ENCODE measurements at regions not wholly inside any gene's neighbourhood (a gene's known extent, or its start where the extent isn't known, plus 50 kb on each side); places are given as distances from the start of the nearest gene placed in this dataset.

- no peak for DNase-seq
Measured at GRCh38 chr1:201710632-201711597, 118.0 kb upstream of the IPO9 start.

- no peak for DNase-seq
Measured at GRCh38 chr1:201711811-201712210, 117.1 kb upstream of the IPO9 start.

DNA sequence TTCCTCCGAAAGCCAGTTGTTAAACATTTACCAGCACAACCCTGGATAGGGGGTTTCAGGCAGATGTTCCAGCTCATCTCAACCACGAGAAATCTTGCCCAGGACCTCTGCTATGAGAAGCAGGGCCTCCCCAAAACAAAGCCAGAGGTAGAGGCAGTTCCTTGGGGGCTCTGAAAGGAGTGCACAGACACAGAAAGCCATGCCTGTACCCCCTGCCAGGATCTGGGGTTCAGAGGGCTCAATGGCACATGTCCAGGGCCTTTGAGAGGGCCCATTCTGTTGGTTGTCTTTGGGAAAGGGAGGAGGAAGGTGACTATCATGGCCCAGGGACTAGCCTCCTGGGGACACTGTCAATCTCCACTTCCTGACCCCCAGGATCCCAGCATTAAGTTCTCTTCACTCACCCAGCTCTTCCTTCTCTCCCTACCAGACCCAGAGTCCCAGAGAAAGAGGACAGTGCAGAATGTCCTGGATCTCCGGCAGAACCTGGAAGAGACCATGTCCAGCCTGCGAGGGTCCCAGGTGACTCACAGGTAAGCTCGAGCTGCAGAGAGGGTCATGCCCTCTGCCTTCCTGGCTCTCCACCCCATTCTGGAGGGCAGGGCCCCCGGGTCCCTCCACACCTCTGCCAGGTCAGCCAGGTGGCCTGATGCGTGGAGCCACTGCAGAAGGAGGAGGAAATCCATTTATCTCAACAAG, 116.4 kb upstream of the IPO9 start:
- no peak for DNase-seq

DNA sequence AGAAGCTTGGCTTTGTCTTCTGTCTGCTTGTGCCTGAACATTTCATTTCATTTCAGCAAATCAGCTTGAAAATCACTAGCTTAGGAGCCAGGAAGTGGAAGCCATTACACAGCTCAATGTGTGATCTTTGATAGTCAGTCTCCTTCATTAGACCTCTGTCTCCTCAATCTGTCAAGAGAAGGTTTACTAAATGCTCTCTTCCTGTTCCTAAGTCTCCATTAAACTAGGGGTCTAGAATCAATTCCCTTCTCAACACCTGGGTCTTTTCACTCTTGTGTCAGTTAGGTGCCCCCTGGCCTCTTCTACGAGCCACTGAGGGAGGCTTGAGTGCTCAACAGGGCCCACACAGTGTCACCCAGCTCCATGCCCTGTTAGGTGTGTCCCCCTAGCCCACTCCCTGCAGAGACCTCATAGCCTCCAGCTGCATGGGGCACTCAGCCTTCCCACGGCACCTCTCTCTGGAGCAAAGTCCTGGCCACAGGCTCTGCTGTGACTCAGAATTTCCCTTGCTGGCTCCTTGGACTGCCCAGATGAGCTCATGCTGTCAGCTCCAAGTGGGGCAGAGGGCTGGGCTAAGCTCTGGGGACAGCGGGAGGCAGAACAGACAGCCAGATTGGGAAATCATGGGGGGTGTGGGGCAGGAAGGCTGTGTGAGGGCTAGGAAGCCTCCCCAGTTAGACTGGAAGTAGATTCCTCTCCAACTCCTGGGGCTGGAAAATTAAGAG, 115.7 kb upstream of the IPO9 start:
- DNase-seq = no peak

DNA sequence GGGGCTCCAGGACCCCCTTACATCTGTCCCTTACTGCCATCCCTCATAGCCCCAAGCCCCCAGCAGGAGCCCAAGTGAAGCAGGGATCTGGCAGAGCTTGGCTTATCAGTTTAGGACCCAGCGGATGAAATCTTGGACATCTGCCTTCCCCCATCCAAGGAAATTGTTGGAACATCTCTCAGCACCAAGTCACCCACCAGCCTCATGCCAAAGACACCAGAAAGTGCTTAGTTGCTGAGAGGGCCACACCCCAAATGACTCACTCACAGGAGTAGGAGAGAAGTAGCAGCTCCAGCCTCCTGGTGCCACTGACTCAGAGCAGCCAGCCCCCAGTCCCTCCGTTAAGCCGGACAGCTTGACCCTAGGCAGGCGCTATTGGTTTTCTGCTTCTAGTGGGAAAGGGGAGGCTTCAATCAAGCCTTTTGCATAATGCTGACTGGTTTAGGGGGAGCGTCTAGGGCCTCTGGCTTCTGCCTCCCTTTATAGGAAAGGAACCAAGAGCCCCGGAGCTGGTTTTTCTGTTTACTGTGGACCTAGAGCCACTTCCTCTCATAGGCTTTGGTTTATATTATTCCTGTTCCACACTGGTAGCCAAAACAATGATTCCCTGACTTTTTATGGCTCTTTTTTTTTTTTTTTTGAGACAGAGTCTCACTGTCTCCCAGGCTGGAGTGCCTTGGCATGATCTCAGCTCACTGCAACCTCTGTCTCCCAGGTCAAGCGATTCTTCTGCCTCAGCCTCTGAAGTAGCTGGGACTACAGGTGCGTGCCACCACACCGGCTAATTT, 114.2 kb upstream of the IPO9 start:
- no peak for DNase-seq

DNA sequence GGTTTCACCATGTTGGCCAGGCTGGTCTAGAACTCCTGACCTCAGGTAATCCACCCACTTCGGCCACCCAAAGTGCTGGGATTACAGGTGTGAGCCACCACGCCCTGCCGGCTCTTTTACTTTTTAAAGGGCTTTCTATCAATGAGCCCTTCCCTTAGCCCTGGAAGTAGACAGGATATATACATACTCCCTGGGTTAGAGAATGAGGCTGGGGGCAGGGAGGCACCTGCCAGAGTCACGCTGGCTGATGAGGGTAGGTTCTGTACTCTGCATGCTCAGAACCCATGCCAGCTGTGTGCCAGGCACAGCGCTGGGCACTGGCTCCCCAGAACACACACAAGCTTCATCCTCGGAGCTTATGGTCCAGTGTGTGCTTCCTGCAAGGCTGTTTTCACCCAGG, 113.6 kb upstream of the IPO9 start:
- DNase-seq = no peak

DNA sequence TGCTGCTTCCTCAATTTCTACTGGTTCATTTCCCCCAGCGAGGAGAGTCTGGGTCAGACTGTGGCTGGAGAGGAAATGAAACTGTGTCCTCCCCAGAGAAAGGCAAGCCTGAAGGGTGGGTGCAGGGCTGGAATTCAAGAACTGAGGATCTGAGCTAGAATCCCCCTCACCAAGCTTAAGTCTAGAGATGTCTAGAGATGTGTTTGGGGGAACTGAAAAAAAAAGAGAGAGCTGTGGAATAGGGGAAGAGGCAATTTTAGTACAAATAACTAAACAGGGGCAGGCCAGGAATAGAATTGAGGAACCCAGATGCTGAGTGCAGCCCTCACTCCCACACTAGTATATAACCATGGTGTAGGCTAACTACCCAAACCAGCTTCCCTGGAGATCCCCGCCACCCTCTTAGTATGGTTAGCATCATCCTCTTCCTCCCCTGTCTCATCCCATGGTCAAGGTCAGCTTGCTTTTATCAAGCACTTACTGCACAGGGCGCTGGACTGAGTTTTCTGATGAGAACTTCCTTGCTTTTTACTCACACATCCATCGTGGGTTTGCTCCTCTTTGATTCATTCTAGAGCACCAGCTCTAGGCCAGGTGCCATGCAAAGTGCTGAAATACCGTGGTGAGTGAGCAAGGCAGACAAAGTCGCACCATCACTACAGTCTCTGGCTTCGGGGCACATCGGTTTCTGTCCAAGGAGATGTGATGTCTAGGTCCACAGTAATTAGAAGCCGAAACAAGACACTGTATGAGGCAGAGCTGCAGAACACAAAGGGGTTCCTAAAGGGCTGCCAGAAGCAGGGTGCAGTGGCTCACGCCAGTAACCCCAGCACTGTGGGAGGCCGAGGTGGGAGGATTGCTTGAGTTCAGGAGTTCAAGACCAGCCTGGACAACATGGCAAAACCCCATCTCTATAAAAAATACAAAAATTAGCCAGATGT, 112.9 kb upstream of the IPO9 start:
- DNase-seq = no peak

DNA sequence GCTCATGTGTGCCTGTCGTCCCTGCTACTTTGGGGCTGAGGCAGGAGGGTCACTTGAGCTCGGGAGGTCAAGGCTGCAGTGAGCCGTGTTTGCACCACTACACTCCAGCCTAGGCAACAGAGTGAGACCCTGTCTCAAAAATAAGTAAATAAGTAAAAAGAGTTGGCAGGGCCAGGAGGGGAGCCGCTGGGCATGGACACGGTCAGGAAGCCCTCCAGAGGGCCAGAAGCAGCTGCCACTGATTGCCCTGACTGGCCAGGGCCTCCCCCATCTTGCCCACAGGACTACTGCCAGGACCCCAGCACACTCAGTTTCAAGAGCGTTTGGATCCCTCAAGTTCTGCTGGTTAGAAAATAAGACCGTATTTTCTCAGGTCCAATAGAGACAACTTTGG, 112.2 kb upstream of the IPO9 start:
- no peak for DNase-seq

DNA sequence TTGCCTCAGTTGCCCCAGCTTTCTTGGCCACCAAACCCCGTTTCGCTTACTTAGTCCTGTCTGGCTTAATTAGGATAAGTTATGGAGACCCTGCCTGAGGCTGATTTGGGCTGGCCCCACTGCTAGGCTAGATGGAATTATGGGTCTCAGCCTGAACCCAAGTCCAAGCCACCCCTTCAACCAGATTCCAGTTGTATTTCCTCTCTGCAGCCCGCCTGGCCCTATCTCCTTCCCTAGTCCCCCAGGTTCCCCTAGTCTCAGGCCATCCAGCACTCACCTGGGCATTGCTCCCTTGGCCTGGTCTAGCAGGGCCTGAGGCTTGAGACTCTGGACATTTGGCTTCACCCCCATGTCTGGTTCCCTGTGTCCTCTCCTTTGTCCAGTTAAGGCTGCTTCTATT, 111.7 kb upstream of the IPO9 start:
- DNase-seq = no peak

DNA sequence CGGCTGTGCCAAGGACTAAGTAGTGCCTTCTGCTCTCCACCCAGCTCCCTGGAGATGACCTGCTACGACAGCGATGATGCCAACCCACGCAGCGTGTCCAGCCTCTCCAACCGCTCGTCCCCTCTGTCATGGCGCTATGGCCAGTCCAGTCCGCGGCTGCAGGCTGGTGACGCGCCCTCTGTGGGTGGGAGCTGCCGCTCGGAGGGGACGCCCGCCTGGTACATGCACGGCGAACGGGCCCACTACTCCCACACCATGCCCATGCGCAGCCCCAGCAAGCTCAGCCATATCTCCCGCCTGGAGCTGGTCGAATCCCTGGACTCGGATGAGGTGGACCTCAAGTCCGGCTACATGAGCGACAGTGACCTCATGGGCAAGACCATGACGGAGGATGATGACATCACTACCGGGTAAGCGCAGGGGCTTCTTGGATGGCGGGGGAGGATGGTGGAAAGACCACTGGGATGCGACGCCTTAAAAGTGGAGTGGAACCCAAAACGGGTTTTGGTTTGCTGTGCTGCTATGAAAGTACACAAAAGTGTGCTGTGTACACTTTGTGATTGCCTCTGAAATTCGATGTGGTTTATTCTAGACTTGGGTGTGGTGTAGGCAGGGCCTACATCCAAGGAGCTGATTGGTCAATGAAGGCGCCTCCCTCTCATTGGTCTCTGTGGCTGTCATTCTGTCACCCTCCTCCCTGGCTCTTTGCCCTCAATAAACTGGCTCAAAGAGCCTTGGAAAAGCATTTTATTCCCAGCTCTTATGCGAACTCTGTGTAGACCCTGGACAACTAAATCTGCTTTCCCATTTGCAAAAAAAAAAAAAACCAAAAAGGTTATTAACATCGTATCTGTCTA, 110.4 kb upstream of the IPO9 start:
- no peak for DNase-seq

GRCh38 chr1:201719812-201720521, 109.0 kb upstream of the IPO9 start:
- DNase-seq = no peak

- no peak for DNase-seq
Measured at GRCh38 chr1:201720522-201720844, 108.5 kb upstream of the IPO9 start.

DNA sequence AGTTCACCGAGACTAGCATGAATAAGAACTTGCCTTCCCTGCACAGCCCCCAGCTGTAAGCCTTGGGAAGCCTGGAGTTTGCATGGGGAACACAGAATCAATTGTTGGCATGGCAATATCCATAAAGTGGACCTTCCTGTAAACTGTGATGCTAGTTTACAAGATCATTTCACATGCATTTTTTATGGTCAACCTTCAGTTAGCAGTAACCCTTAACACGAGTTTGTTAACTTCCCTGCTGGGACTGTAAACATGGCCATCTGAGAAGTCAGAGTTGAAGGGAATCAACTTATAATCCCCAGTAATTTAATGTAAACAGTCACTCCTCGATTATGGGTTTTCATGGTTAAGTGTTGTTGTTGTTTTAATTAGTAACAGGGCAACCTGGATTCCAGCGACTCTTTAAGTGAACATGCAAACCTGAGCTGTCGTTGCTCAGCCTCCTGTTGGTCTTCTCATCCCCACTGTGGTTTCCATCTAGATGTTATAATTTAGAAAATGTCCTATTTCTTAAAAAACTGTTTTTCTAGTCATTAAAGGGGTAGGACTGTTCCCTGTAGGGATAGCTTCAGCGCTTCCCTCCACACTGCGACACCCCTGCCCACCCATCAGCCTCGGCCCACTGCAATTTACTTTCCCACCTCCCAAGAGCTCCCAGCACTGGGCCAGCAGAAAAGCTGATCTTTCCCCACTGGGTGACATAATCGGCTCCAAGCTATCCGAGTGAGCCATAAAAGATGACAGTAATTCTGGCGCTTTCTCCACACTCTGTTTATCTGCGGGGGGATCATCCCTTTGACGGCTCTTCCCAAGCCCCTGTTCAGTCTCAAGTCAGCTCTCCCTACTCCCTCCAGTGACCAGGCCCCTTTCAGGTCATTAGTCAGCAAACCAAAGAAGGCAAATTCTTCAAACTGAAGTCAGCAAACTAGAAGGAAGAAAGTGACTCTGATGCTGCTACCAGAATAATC, 107.6 kb upstream of the IPO9 start:
- no peak for DNase-seq

DNA sequence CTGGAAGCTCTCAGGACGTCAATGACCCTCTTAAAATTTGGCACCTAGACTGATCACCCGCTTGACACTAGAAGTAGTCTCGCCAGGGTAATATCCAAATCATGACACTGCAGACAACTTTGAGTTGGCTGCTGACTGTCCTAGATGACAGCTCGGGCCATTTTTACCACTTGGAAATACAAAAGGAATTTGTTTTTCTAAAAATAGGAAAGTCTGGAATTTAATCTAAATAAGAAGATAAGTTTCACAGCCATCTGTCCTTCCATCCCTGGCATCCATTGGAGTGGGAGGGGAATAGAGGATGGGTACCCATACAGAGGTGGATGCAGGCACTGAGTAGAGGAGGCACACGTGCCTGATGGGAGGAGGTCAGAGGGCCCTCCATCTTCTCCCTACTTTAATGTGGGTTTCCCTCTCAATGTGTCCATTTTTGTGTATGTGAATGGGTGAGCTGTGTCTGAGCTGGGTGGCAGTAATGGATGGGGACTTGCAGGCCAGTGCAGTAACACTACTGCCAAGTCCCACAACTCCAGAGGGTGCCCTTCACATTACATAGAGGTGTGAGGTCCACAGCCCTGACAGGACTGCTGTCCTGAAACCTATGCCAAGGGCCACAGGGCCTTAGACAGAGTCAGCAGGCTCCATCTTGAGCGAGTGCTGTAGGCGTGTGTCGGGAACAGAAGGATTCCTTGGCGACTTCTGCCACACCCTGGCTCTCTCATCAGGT, 104.8 kb upstream of the IPO9 start:
- no peak for DNase-seq

DNA sequence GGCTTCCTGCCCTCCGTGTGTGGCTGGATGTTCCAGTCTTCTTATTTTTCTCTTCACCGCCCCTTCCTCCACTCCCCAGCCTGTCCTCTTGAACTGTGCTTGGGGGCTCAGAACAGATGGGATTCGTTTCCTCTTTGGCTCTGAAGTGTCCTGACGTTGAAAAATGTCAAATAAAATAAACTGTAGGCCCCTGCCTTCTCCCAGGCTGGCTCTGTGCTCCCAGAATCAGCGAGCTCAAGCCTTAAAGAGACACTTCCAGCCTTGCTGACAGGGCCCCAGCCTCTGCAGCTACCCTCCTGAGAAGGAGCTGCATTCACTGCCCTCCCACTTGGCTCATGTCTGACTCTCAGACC, 104.2 kb upstream of the IPO9 start:
- no peak for DNase-seq

DNA sequence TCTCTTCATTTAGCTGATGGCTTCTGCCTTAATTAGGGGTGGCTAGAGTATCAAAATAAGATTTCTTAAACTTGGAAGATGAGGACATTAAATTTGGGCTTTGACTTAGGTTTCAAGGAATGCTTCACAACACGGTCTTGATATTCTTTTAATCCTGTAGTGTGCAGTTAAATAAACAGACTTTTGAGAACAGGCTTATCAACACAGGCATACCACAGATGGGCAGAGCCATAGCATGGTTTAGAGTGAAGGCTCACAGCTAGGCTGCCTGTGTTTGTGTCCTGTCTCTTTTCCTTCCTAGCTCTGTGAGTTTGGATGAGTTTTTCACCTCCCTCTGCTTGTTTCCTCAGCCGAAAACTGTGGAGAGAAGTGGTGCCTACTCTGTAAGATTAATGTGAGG, 102.3 kb upstream of the IPO9 start:
- DNase-seq = no peak

DNA sequence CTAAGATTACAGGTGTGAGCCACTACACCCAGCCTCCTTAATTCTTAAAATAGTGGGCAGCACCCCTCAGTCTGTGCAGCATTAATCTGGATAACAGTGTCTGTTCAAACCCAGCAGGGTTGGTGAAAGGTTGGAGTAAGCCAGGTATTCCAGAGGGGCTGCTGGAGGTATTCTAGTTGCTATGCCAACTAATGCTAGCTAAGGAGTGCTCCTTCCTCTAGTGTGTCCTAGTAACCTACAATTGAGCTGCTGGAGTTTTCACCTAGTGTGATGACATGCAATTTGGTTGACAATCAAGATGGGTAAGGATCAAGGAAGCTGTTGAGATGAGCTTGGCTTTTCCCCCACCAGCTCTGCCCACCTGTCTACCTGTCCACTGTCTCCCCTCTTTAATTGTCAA, 100.2 kb upstream of the IPO9 start:
- DNase-seq = no peak

GRCh38 chr1:201729973-201730608, 98.9 kb upstream of the IPO9 start:
- no peak for DNase-seq

Data from NK-92 treated with Interleukin-12 subunit alpha and Interleukin-12 subunit beta, amount 100 ng/mL, for 24 hours (cell line).